HUES48 (cell line): ENCODE measurements at regions not wholly inside any gene's neighbourhood (a gene's known extent, or its start where the extent isn't known, plus 50 kb on each side); places are given as distances from the start of the nearest gene placed in this dataset.
"Not testable (repeated sequence)": the region's sequence is repeated elsewhere in the genome, so short reads cannot be mapped to it uniquely, and the experiment has no call there.

Experiments used
- H3K27ac ChIP-seq: one replicate; pipeline ENCODE4 v1.7.0; 2013; ENCODE audit warnings: low read depth, low read length, inconsistent platforms
- H3K27me3 ChIP-seq: 2 replicates; pipeline ENCODE4 v1.6.1; 2013; ENCODE audit warnings: mild to moderate bottlenecking, low read length; ENCODE audit not compliant: control insufficient read depth, insufficient read depth
- H3K36me3 ChIP-seq: 2 replicates; pipeline ENCODE4 v1.6.1; 2013; ENCODE audit warnings: low read length; ENCODE audit not compliant: control insufficient read depth, insufficient read depth
- H3K4me1 ChIP-seq: 2 replicates; pipeline ENCODE4 v1.6.1; 2013; ENCODE audit warnings: mild to moderate bottlenecking, low read length; ENCODE audit not compliant: control insufficient read depth, insufficient read depth
- H3K4me3 ChIP-seq: 2 replicates; pipeline ENCODE4 v1.5.1; 2013; ENCODE audit warnings: mild to moderate bottlenecking, low read depth, low read length
- H3K9ac ChIP-seq: 2 replicates; pipeline ENCODE4 v1.6.1; 2013; ENCODE audit warnings: mild to moderate bottlenecking, low read depth, low read length, moderate library complexity
- H3K9me3 ChIP-seq: 2 replicates; pipeline ENCODE4 v1.6.1; 2013; ENCODE audit warnings: low read length; ENCODE audit not compliant: control insufficient read depth, insufficient read depth

DNA sequence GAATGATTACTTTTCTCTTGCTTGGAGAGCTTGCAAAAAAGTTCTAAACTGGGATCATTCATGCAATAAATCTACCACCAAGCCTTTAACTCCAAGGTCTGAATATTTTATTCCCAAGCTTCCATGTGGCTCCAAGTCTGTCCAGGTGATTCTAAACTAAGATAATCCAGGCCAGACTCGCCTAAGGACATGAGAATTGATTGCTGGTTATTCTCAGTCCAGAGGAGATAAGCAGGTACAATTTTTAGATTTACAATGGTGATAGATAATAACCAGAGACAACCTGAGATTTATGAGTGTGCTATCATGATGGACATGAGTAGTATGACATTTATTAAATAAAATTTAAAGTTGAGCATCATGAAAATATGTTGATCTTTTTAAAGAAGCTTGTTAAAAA lies 156.5 kb upstream of the SPRY2 start:
- no peaks in the 10 kb centered on the region for H3K4me1 ChIP-seq
- H3K27me3 ChIP-seq = no peaks in the 10 kb centered on the region
- no peak overlapping the region for H3K4me3 ChIP-seq
- no peaks in the 10 kb centered on the region for H3K9me3 ChIP-seq
- H3K9ac ChIP-seq = no peak overlapping the region
- H3K27ac ChIP-seq = no peak overlapping the region
- H3K36me3 ChIP-seq = no peaks in the 10 kb centered on the region

DNA sequence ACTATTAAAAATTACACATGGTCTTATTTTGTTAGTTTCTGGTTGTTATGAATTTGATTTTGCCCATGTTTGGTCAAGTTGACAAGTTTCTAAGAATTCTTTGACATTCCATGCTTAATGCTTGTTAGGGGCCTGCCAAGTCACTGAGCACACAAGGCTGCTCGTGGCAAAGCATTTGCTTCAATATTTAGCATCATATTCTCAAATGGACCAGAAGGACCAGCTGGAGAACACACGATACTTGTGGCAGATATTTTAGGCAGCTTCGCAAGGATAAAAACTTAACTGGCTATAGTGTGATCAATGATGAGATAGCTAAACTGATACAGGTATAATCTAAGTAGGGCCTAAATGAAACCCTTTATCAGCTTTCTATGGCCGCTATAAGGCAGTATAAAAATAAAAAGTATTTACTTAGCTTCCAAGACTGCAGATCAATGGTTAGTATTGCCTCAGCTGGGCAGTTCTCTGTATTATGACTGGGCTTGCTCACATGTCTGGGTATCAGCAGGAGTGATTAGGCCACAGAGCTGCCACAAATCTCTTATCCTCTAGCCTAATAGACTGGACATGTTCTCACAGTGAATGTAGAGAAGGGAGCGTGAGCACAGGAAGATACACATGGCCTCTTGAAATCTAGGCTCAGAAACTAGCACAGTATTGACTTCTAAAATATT lies 155.9 kb upstream of the SPRY2 start:
- Histone ChIP-seq H3K9me3 (no peaks in the 10 kb centered on the region), H3K27me3 (no peaks in the 10 kb centered on the region), H3K9ac (no peak overlapping the region), H3K36me3 (no peaks in the 10 kb centered on the region), H3K4me1 (no peaks in the 10 kb centered on the region), H3K4me3 (no peak overlapping the region), H3K27ac (no peak overlapping the region)

DNA sequence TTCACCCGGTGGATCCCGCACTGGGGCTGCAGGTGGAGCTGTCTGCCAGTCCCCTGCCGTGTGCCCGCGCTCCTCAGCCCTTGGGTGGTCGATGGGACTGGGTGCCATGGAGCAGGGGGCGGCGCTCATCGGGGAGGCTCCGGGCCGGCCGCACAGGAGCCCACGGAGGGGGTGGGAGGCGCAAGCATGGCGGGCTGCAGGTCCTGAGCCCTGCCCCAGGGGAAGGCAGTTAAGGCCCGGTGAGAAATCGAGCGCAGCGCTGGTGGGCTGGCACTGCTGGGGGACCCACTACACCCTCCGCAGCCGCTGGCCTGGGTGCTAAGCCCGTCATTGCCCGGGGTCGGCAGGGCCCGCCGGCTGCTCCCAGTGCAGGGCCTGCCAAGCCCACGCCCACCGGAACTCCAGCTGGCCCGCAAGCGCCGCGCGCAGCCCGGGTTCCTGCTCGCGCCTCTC lies 149.6 kb upstream of the SPRY2 start:
- H3K27ac ChIP-seq = not testable (repeated sequence)

DNA sequence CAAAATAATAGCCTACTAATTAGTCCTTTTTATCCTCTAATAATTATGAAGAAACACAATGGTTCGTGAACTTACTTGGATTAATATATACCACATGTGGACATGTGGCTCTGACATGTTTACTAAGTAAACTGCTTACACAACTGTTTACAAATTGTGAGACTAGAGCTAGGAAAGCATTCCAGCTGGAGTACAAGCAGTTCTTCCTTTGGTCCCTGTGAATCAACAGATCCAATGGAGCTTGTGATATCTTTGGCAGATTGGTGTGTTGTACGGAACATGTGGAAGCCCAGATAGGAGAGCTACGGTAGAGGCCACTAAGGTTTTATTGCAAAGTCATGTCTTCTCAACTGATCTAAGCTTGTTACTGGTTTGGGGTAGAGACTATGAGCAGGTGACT lies 145.5 kb upstream of the SPRY2 start:
- Histone ChIP-seq H3K9ac (no peak overlapping the region), H3K27ac (no peak overlapping the region)

More for the DNA sequence above, 149.6 kb upstream of the SPRY2 start:
- not testable (repeated sequence) for H3K9ac ChIP-seq, H3K4me3 ChIP-seq, H3K4me1 ChIP-seq, H3K27me3 ChIP-seq, H3K9me3 ChIP-seq, H3K36me3 ChIP-seq

DNA sequence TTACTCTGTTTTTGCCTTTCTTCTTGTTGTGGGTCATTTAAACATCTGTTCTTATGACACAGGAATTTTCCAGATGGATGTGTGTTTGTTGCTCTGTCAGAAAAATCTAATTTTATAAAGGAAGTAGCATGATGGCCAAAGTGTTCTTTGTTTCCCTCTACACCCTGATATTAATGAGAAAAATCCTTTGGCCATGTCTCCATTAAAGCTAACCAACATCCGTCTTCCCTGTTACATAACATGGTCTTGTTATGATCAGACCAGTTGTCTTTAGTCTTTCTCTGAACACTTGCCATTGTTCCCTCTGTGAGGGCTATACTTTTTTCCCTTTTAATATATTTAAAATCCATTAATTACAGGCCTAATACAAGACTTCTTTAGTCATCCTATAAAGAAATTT lies 142.2 kb upstream of the SPRY2 start:
- Histone ChIP-seq H3K27me3 (no peaks in the 10 kb centered on the region), H3K9ac (no peak overlapping the region), H3K4me3 (no peak overlapping the region), H3K27ac (no peak overlapping the region), H3K4me1 (no peaks in the 10 kb centered on the region), H3K36me3 (no peaks in the 10 kb centered on the region), H3K9me3 (no peaks in the 10 kb centered on the region)

More for the DNA sequence above, 145.5 kb upstream of the SPRY2 start:
- Histone ChIP-seq H3K4me1 (no peaks in the 10 kb centered on the region), H3K4me3 (no peak overlapping the region), H3K36me3 (no peaks in the 10 kb centered on the region), H3K9me3 (no peaks in the 10 kb centered on the region), H3K27me3 (no peaks in the 10 kb centered on the region)

DNA sequence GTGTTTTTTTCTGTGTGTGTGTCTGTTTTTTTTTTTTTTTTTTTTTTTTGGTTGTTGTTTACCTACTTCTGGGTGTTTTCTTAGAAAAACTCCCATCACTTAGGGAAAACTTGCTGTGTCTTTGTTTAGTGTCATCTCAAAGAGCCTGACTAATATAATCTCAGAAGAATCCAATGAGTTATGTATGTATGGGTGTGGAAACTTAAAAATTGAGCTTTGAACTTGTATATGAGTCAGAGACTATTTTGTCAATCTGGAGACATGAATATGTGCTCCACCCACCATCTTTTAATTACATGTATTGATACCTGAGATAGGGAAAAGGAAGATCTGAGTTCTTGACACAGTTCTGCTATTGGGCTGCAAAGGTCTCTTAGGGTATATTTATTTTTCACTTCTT lies 140.7 kb upstream of the SPRY2 start:
- H3K36me3 ChIP-seq = no peaks in the 10 kb centered on the region
- no peaks in the 10 kb centered on the region for H3K27me3 ChIP-seq
- H3K4me3 ChIP-seq = no peak overlapping the region
- H3K9ac ChIP-seq = no peak overlapping the region
- H3K4me1 ChIP-seq = no peaks in the 10 kb centered on the region
- H3K9me3 ChIP-seq = no peaks in the 10 kb centered on the region
- no peak overlapping the region for H3K27ac ChIP-seq

DNA sequence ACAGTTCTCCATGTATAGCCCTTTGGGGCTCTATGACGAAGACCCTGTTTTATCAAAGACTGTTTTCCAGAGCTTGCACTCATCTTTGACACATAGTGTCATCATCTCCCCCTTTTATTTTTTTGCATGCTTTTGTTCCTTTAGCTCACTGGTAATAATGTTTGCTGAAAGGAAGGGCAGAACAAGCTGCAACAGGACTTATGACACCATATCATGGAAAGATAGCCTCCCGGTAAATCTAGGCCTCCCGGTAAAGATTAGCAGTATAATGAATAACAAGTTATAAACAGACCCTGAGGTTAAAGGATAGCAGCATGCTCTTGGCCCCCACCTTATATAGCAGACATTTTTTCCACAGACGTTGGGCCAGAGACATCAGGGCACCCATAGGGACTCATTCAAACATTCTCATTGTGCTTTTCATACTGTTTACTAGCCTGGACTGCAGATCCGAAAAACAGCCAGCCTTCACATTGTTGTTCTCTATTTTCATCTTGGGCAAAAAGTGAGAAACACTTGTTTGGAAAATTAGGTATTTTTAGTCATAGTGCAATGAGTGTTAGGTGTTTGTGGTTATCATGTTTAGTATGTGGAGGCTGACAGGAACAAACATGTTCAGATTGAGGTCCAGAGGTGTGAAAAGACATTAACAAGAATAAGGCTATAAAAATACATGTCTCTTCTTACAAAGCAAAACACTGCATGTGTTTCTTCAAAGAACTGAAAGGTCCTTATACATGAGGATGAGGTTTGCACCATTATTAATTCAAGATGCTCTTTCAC lies 136.9 kb upstream of the SPRY2 start:
- Histone ChIP-seq H3K9ac (no peak overlapping the region), H3K4me1 (no peaks in the 10 kb centered on the region), H3K27ac (no peak overlapping the region), H3K9me3 (no peaks in the 10 kb centered on the region), H3K27me3 (no peaks in the 10 kb centered on the region), H3K4me3 (no peak overlapping the region), H3K36me3 (no peaks in the 10 kb centered on the region)

DNA sequence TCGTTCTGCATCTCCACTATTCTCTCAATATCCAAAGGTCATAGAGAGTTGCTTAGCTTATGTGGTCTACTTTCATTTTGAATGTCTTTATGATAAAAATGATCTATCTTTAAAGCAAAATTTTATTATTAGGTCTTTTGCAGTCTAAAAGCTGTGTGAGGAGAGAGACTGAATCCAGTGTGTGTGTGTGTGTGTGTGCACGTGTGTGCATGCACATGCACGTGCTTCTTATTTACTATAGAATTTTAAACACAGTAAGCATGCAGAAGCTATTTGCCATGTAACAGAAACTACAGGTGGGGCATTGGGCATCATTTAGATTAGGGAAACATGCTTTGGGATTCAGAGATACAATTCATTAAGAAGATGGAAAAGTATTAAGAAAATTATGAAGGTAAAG lies 136.0 kb upstream of the SPRY2 start:
- H3K9me3 ChIP-seq = no peaks in the 10 kb centered on the region
- H3K9ac ChIP-seq = no peak overlapping the region
- H3K27me3 ChIP-seq = no peaks in the 10 kb centered on the region
- no peak overlapping the region for H3K4me3 ChIP-seq
- H3K36me3 ChIP-seq = no peaks in the 10 kb centered on the region
- no peaks in the 10 kb centered on the region for H3K4me1 ChIP-seq
- H3K27ac ChIP-seq = no peak overlapping the region

DNA sequence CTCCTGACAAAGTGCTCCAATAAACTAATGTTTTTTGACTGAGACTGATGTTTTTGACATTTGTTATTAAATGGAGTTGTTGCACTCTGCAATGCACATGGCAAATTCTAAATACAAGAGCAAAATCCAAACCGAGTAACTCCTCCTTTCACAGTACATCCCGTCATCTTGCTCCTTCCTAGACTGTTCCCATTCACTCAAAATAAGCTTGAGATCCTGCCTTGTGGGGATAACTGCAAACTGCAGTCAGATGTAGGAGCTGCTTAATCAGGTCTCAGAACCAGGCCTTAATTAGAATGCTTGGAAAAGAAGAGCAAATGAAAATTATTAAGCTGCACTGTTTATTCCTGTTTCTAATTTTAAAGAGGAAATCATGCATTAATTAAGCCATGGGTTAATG lies 134.8 kb upstream of the SPRY2 start:
- Histone ChIP-seq H3K27me3 (no peaks in the 10 kb centered on the region), H3K4me3 (no peak overlapping the region), H3K27ac (no peak overlapping the region), H3K4me1 (no peaks in the 10 kb centered on the region), H3K9me3 (no peaks in the 10 kb centered on the region), H3K36me3 (no peaks in the 10 kb centered on the region), H3K9ac (no peak overlapping the region)

DNA sequence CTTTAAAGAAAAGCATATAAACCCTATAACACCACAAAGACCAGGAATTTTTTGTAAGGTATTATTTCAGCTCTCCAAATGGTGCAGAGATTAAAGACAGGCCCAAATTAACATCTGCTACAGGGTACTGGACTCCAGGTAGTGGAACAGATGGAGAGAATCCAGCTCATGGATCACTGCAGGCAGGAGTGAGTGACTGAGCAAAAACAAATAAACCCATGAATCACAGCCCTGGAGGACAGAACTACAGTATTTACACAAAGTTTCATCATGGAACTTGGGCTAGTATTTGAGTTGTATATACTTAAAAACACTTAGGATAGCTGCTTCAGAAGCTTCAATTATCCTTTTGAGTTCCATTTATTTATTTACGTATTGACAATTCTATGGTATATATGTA lies 132.8 kb upstream of the SPRY2 start:
- Histone ChIP-seq H3K4me1 (no peaks in the 10 kb centered on the region), H3K36me3 (no peaks in the 10 kb centered on the region), H3K9ac (no peak overlapping the region), H3K4me3 (no peak overlapping the region), H3K27me3 (no peaks in the 10 kb centered on the region), H3K27ac (no peak overlapping the region), H3K9me3 (no peaks in the 10 kb centered on the region)

DNA sequence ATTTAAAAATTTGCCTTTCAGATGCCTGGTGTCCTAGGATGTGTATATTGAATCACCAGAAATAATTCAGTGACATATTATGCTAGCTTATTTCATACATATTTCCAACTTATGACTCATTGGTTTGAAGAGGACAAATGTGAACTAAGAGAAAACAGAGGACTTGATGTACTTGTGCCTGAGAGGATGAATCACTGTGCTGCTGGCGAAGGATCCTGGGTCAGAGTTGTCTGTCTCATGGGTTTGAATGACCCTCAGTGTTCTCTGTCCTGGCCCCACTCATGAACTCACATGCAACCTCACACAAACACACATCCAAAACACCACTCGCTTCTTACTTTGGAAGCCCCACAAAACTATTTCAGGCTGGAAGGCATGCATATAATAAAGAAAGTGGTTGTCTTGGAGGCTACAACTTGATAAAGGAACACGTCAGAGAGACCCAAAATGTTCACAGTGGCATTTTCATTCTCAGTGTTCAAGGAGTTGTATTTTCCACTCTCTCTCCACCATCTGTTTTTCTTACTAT lies 129.0 kb upstream of the SPRY2 start:
- H3K4me3 ChIP-seq = no peak overlapping the region
- H3K27me3 ChIP-seq = no peaks in the 10 kb centered on the region
- H3K27ac ChIP-seq = no peak overlapping the region
- no peaks in the 10 kb centered on the region for H3K36me3 ChIP-seq
- no peaks in the 10 kb centered on the region for H3K9me3 ChIP-seq
- no peak overlapping the region for H3K9ac ChIP-seq
- H3K4me1 ChIP-seq = no peaks in the 10 kb centered on the region
